ENCODE measurements at regions not wholly inside any gene's neighbourhood (a gene's known extent, or its start where the extent isn't known, plus 50 kb on each side); places are given as distances from the start of the nearest gene placed in this dataset.

GRCh38 chr11:29351301-29351873 is 665.4 kb downstream of the KCNA4 start:
- no peak for DNase-seq (ENCODE audit: low read depth)

DNA sequence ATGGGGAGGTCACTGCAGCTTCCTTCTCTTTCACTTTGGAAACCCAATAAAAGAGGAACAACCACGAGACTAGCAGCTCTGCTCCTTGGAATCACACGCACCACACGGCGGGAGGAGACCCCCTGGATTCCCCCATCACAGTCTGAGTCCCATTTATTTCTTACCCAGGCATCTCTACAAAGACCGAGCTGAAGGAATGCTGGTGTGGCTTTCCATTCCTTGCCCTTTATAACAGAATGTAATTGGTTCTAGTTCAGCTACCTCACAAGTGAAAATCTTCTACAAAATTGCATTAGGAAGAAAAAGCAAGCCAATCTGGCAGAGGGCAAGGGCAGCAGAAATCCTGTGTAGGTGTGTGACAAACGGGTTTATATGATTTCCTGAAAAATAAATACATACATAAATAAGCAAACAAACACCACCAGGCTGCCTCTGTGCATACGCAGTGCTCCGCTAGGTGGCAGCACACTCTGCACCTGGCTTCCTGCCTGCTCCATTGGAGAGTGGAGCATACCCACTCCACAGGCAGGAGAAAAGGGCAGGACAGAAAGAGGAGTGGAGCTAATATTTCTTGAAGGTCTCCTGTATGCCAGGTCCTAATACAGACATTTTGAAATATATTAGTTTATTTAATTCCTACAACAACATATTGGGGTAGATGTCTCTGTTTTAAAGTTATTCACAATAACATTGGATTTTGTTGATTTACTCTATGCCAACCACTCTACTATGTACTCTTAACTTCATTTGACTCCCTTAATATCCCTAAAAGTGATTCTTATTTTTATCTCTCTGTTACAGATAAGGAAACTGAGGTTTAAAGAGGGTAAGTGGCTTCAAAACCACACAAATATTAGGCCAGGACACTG is 673.1 kb downstream of the KCNA4 start:
- DNase-seq (ENCODE audit: low read depth): no peak

GRCh38 chr11:29336727-29337575 is 679.9 kb downstream of the KCNA4 start:
- no peak for DNase-seq (ENCODE audit: low read depth)

- DNase-seq (ENCODE audit: low read depth): no peak
Observed at GRCh38 chr11:29334776-29335130, 682.1 kb downstream of the KCNA4 start.

GRCh38 chr11:29333993-29334775 is 682.6 kb downstream of the KCNA4 start:
- DNase-seq (ENCODE audit: low read depth): peak; percentile 61

DNA sequence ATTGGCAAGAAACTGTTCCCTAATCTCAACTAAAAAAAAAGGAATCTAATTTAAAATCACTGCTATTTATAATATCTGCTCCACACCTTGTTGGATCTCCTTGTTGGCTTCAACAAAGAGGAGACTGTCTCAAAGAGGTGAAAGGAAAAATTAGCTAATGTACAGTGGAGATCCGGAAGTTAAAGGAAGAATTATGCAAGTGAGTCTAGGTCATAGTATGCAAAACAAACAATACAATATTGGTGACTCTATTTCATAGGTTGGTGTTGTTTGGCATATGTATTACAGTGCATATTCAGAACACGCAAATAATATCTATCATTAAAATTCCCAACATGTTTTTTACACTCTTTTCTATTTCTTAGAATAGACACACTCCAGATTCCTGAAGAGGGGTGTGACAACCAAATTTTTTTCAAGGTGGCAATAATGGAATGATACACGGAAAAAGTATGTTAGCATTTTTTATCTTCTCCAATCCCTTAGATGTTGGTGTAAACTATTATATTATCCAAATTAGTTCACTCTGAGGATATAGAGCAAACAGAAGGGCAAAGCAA is 685.3 kb downstream of the KCNA4 start:
- DNase-seq (ENCODE audit: low read depth): no peak

DNA sequence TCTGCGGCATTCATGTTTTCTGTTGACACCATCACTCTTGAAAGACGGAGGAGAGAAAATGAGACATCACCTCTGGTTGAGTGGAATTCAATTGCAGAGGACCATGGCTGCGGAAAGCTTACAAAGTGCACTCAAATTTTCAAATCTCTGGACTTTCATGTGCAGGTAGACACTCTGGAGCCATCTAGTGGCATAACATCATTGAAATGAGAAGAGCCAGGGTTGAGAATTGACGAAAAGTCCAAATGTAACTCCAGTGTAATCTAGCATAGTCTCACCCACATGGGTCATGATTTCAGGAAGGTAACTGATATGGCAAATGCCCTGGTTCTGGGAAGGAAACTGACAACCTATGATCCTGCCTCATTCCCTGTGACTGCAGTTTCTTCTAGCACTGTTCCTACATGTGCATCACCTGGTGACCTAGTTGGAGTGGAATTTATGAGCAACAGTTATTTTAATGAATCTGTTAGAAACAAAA is 687.8 kb downstream of the KCNA4 start:
- DNase-seq (ENCODE audit: low read depth): no peak

DNA sequence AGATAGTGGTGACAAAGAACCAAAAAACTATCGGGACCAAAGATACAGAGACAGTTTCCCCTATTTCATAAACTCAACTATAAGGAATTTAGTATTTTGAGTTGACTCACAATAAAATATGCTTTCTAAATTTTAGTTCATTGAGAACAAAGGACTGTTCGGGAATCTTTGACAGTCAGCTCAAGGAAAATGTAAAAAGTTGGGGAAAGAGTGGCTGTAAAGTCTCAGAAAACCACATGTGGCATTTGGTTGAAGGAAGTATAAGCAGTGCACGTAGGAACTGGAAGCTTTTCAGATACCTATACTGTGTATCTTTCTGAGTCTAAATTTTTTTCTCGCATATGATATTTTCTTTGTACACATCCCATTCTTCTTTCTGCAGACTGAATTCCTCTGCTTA is 688.9 kb downstream of the KCNA4 start:
- DNase-seq (ENCODE audit: low read depth): no peak

DNA sequence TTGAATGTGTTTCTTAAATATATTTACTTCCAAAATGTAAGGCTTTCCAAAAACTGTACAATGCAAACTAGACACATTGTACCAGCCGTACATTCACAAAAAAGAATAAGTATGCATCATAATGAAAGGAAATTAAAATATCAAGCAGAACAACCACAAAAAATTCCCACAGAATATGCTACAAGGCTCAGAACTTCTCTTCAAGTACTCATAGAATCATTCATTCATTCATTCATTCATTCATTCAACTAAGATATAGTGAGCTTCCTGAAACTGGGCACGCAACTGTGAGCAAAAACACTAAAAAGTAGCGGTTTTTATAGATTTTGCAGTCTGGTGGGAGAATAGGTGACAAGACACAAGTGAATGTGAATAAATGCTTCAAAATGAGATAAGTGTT is 690.1 kb downstream of the KCNA4 start:
- DNase-seq (ENCODE audit: low read depth): no peak

DNA sequence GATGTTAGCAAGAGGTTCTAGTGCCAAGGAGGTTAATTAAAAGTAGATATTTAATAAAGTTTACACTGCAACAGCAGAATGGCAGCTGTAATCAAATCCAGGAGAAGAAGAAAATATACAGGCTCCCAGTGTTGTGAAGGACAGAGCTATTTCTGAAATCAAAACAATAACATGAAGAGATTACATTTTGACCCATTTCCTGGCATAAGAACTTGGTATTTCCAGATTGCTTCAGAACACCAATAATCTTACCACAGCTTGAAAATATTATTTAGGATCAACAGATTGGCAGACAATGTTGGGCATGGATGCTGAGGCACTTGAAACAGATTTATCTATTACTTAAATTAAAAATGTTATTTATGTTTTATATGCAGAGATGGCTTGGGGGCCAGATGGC is 692.5 kb downstream of the KCNA4 start:
- DNase-seq (ENCODE audit: low read depth): no peak

GRCh38 chr11:29321293-29322132 is 695.3 kb downstream of the KCNA4 start:
- DNase-seq (ENCODE audit: low read depth): no peak

GRCh38 chr11:29320196-29320595 is 696.6 kb downstream of the KCNA4 start:
- no peak for DNase-seq (ENCODE audit: low read depth)

- DNase-seq (ENCODE audit: low read depth): no peak
Observed at GRCh38 chr11:29319210-29319609, 697.6 kb downstream of the KCNA4 start.

- DNase-seq (ENCODE audit: low read depth): no peak
Observed at GRCh38 chr11:29318134-29318845, 698.5 kb downstream of the KCNA4 start.

DNA sequence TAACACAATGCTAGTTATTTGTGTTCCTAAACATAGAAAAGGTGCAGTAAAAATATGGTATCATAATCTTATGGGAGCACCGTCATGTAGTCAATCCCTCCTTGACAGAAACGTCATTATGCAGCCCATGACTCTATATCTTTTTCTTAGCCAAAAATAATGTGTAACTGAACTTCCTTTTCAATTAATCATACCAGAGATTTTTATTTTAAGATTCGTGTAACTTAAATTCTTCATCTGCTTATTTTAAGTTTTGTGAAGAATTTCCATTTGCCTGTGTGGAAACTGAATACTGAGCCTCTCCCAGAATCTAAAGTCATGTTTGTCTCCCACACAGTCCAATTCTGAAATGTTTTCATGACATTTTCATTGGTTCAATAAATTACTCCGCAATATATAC is 699.1 kb downstream of the KCNA4 start:
- no peak for DNase-seq (ENCODE audit: low read depth)

GRCh38 chr11:29315275-29315674 is 701.6 kb downstream of the KCNA4 start:
- DNase-seq (ENCODE audit: low read depth): no peak

GRCh38 chr11:29314211-29314610 is 702.6 kb downstream of the KCNA4 start:
- DNase-seq (ENCODE audit: low read depth): no peak

- DNase-seq (ENCODE audit: low read depth): no peak
Observed at GRCh38 chr11:29312812-29313211, 704.0 kb downstream of the KCNA4 start.

- no peak for DNase-seq (ENCODE audit: low read depth)
Observed at GRCh38 chr11:29310725-29311342, 706.0 kb downstream of the KCNA4 start.

DNA sequence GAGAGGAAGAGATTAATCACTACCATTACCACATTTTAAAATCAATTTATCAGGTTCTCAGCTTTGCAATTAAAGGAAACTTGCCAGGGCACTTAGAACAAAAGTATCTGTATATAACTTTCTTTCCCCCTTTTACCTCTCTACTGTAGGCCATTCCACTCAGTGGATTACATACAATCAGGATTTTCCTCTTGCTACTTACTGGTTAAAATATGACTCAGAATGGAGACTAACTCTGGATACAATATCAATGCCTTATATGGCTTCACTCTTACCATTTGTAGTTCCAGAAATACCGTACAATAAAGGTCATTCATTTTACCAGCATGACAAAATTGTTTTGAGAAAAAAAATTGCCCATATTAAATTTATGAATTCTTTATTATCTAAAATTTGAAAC is 706.8 kb downstream of the KCNA4 start:
- DNase-seq (ENCODE audit: low read depth): no peak

Data from HS-27A (cell line).